ENCODE measurements at regions not wholly inside any gene's neighbourhood (a gene's known extent, or its start where the extent isn't known, plus 50 kb on each side); places are given as distances from the start of the nearest gene placed in this dataset.

- DNase-seq = no peak
- intact Hi-C loops (cut with DNase I) = no loop called here
Measured at GRCh38 chr14:22465201-22465840, 123.7 kb downstream of the DAD1 start.

GRCh38 chr14:22464422-22465142 is 124.4 kb downstream of the DAD1 start:
- DNase-seq = no peak
- intact Hi-C loops (cut with DNase I) = no loop called here

GRCh38 chr14:22463763-22464173 is 125.3 kb downstream of the DAD1 start:
- no peak for DNase-seq
- intact Hi-C loops (cut with DNase I) = no loop called here

DNA sequence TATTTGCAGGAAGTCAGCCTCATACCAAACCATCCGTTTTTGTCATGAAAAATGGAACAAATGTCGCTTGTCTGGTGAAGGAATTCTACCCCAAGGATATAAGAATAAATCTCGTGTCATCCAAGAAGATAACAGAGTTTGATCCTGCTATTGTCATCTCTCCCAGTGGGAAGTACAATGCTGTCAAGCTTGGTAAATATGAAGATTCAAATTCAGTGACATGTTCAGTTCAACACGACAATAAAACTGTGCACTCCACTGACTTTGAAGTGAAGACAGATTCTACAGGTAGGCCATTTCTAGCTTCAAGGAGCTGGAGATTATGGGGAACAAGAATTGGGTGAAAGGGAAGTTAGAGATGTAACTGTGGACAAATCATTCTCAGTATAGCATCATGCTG is 126.1 kb downstream of the DAD1 start:
- no peak for DNase-seq
- intact Hi-C loops (cut with DNase I) = no loop called here

DNA sequence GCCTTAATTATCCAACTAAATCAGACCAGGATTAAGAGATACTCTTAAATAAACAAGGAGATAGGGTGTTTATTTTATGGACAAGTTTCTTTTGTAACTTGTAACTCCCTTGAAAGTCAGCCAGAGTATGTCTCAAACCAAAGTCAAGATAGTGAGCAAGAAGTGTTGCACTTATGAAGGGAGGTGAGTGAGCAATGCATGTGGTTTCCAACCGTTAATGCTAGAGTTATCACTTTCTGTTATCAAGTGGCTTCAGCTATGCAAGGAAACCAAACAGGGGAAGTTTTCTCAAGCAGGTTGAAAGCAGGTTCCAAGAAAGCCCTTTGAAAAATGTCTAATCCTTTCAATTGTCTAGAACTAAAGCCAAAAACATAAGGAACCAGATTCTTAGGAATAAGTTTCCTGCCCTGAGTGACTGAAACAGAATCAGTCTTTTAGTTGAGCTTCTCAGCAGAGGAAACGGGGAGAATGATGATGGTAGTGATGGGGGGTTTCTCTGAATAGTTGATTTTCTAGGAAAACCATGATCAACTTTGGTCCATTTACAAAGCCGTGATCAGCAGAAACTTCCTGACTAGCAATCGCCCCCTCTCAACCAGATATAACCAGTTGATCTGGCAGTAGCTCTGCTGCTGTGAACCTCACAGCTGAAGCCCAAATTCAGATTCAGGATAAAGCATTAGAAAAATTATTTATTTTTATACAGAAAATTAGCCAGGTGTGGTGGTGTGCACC is 128.4 kb downstream of the DAD1 start:
- no peak for DNase-seq
- intact Hi-C loops (cut with DNase I) = no loop called here

DNA sequence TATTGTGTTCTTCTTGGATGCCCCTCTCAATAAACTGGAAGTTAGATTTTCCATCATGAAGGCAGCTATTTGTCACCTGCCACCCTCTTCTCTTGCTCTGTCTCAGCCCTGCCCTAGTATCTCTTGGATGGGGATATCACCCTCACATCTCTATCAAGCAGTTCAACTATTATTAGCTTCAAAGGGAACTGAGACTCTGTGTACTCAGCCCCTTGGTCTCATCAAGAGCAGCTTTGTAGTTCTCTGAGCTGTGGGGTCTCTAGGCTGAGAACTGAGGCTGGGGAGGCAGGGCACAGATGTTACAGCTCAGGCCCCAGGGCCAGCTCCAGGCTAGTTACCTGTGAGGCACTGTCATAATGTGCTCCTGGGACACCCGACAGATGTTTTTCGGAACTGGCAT is 130.3 kb downstream of the DAD1 start:
- no peak for DNase-seq
- intact Hi-C loops (cut with DNase I) = no loop called here

- intact Hi-C loops (cut with DNase I) = no loop called here
- no peak for DNase-seq
Measured at GRCh38 chr14:22456998-22457594, 131.9 kb downstream of the DAD1 start.

GRCh38 chr14:22456421-22456820 is 132.6 kb downstream of the DAD1 start:
- peak in 13 of 42 donors; percentile 19 to 73 (median 41) for DNase-seq
- intact Hi-C loops (cut with DNase I) = no loop called here

GRCh38 chr14:22452330-22452729 is 136.7 kb downstream of the DAD1 start:
- no peak for DNase-seq
- intact Hi-C loops (cut with DNase I) = no loop called here

- DNase-seq = peak in 1 of 42 donors; percentile 8
- intact Hi-C loops (cut with DNase I) = no loop called here
Measured at GRCh38 chr14:22450266-22450665, 138.8 kb downstream of the DAD1 start.

GRCh38 chr14:22449600-22449905 is 139.5 kb downstream of the DAD1 start:
- no peak for DNase-seq

DNA sequence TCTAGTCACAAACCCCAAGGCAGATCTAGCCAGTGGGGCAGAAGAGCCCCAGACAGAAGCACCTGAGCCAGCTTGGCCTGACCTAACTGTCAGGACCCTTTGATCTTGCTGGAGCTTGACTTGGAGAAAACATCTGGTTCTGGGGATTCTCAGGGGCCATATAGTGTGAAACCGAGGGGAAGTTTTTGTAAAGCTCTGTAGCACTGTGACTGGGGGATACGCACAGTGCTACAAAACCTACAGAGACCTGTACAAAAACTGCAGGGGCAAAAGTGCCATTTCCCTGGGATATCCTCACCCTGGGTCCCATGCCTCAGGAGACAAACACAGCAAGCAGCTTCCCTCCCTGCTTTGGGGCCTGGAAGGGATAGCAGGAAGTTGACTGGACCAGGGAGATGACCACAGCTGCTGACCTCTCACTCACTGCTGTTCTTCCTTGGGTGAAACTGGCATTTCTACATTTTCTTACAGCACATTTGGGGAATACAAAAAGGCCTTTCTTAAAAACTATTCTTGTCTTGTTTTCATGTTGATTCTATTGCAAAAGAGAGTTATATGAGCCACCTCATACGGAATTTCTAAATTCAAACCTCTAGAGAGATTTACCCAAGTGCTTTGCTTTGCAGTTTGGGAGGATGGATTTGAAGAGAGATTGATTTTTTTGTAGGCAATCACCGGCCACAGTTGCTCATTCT is 140.0 kb downstream of the DAD1 start:
- intact Hi-C loops (cut with DNase I) = no loop called here
- peak in 1 of 42 donors; percentile 38 for DNase-seq

More at GRCh38 chr14:22449600-22449905, 139.5 kb downstream of the DAD1 start:
- intact Hi-C loops (cut with DNase I) = no loop called here

DNA sequence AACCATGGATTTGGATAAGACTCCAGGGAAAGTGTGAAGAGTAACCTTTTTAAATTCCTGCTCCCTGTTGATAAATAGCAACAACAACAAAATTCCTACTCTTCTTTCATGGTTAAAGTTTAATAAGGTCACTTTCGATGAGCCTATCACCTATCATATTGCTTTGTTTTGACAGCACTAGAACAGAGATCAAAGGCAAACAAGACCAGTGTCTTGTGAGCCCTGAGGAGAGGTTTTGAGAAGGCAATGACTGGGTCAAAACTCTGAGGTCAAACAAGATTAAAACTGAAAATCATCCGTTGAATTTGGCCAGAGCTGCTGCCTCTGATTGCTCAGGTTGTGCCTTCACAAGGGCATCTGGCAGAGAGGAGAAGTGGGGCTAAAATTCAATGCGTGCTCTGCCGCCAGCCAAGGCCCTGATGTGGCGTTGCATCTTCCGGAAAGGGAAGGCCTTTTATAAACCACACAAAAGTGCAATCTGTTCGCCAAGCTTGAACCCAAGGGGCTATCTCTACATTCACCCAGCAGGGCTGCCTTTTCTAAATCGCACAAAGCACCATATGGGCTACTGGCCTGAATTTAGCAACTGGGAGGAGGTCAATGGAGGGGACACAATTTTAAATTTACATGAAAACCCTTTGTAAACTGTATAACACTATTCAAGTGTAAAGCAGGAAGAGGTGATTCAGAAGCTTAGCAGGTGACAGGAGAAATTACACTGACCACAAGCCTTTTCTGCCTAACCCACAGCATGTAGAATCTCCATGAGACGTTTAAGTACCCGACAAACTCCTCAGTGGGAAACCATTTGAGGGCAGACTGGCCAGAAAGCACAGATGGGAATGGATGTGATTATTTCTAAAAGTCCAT is 140.8 kb downstream of the DAD1 start:
- intact Hi-C loops (cut with DNase I) = no loop called here
- DNase-seq = no peak

- intact Hi-C loops (cut with DNase I) = no loop called here
Measured at GRCh38 chr14:22438742-22439141, 150.3 kb downstream of the DAD1 start.

GRCh38 chr14:22434901-22435550 is 154.0 kb downstream of the DAD1 start:
- intact Hi-C loops (cut with DNase I) = no loop called here
- DNase-seq = no peak

More at GRCh38 chr14:22438742-22439141, 150.3 kb downstream of the DAD1 start:
- no peak for DNase-seq

GRCh38 chr14:22434030-22434429 is 155.0 kb downstream of the DAD1 start:
- DNase-seq = no peak
- intact Hi-C loops (cut with DNase I) = no loop called here

- intact Hi-C loops (cut with DNase I) = no loop called here
- no peak for DNase-seq
Measured at GRCh38 chr14:22433069-22433468, 156.0 kb downstream of the DAD1 start.

All from head of caudate nucleus (tissue), 42 donors.